ENCODE measurements at regions not wholly inside any gene's neighbourhood (a gene's known extent, or its start where the extent isn't known, plus 50 kb on each side); places are given as distances from the start of the nearest gene placed in this dataset.

- no peak for TF ChIP-seq CTCF (IDR thresholded peaks at IDR 0.05; ENCODE audit: low read length, missing control alignments)
- H3K4me3 ChIP-seq (replicated peaks; ENCODE audit: low read depth, low read length): no peak overlapping the region
- no peak for DNase-seq (ENCODE audit: low read depth)
Observed at GRCh38 chr17:49918591-49918990, 50.4 kb upstream of the DLX4 start.

Measured in fibroblast of pulmonary artery (primary cell).